Activated CD8-positive, alpha-beta memory T cell treated with anti-CD3 and anti-CD28 coated beads, Interleukin-2, amount 50 U/mL, for 1 hour (primary cell): ENCODE measurements at regions not wholly inside any gene's neighbourhood (a gene's known extent, or its start where the extent isn't known, plus 50 kb on each side); places are given as distances from the start of the nearest gene placed in this dataset.

ENCODE experiments used
- DNase-seq: peaks from one replicate; pipeline ENCODE4 v3.0.0-alpha.2; 2020; ENCODE audit errors: extremely low read depth

DNA sequence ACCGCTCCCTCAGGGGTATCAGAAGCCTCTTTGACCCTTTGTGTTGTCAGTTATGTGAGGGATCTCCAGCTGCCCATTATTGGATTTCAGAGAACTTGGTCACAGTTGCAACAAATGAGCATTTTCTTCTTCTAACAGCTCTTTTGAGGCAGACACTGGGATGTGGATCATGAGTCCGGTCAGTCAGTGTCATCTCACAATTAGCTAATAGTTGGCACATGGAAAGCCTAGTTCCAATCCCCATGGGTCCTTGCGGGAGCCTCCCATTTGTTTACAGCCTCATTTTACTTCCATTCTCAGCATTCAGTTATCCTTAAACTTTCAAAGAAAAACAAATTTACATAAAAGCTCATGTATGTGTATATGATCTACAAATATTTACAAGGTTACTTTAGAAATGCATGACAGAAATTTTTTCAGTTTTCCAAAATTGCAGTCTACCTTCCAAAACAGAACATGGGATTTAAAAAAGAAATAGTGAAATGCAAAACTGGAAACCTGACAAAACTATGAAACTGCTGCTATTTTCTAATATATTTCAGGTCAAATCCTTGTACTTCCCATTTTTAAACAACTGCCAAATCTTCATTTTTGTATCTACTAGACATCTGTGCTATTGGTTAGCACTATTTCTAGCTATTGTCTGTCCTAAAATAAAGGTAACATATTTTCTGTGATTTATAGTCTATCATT, 547.1 kb upstream of the ZEB2 start:
- DNase-seq = no peak

DNA sequence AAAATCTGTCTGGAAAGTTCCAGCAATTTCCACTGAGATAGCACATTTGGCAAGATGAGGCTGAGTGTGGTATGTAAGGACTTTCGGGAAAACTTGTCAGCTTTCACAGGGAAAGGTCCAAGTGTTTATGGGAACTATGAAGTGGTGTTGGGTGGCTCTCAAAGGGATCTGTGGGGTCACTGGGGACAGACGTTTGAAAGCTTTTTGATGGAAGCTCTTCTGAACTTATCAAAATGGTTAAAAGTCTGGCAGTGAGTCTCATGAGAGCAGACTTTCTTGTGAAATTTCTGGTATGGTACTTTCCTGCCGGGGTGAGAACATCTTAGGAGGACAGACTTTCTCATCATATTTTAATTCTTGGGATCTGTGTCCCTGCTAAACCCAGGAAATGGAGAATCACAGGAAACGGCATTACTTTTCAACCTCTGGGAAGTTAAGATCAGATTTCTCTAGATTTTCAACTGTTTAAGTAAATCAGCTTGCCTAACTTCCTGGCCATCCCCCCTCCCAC, 546.3 kb upstream of the ZEB2 start:
- DNase-seq = no peak

GRCh38 chr2:145065342-145065741, 545.4 kb upstream of the ZEB2 start:
- DNase-seq = no peak

- no peak for DNase-seq
Observed at GRCh38 chr2:145064511-145064910, 544.6 kb upstream of the ZEB2 start.

DNA sequence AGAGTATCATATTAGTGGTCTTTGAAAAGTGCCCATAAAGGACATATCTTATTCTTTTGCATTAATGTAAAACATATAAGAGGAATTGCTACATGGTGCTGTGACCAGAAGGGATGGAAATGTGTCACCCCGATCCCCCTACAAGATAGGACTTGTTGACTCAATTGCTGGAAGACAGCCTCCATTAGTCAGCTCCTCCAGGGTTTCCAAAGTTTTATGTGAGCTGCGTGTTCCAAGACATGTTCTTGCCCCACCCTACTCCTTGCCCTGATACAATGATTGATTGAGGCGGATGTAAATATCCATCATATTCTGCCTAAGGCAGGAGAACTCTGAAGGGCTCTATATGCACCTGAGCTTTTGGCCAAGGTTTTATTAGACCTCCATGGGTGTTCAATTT, 541.0 kb upstream of the ZEB2 start:
- DNase-seq = no peak

GRCh38 chr2:145059914-145060313, 540.0 kb upstream of the ZEB2 start:
- no peak for DNase-seq

DNA sequence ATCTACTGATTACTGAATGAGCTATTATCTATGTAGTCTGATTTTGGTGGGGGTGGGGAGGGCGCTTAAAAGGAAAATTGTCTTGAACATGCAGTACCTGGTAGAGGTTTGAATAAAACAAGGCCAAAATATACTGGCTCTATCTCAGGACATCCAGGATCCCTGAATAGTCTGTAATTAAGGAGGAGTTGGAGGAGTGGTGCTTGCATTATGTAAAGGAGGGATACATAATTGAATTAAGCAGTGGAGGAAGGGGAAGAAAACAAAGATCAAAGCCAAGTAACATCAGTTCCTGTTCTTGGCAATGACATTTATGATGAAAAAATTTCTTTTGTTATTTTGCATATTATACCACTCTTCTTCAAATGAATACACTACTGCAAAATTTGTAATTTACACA, 539.4 kb upstream of the ZEB2 start:
- DNase-seq = no peak

- no peak for DNase-seq
Observed at GRCh38 chr2:145058457-145058856, 538.5 kb upstream of the ZEB2 start.

DNA sequence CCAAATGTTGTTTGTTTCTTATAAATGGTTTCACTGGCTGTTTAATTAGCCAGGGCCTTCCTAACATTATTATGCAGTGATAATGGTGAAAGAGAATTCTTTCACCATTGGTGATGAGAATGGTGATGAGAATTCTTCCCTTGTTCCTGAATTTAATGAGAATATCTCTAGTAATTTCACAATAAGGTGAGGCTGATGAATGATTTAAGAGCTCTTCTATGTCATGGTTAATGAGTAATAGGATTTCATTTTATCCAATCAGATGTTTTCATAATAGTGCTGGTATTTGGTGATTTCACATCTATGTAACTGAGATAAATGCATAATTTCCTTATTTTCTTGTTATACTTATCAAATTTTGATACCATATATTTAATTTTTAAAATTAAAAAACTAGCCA, 535.7 kb upstream of the ZEB2 start:
- DNase-seq = no peak

- no peak for DNase-seq
Observed at GRCh38 chr2:145050134-145050533, 530.2 kb upstream of the ZEB2 start.

DNA sequence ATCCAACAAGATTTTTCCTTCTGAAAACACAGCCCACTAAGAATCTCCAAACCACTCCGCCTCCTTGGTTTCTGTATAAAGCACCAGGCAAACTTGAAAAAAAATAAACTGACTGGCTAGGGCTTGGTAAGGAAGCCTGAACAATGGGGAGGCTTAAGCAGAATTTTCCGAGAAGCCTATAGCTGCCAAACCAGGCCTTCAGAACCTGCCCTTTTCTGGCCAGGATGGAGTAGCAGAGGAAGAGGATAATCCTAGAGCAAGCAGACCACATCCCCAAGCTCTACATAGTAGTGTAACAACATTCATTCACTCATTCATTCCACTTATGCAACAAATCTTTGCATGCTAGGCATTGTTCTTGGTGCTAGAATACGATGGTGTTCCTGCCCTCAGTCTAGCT, 529.6 kb upstream of the ZEB2 start:
- no peak for DNase-seq

GRCh38 chr2:145047554-145047953, 527.6 kb upstream of the ZEB2 start:
- DNase-seq = no peak

DNA sequence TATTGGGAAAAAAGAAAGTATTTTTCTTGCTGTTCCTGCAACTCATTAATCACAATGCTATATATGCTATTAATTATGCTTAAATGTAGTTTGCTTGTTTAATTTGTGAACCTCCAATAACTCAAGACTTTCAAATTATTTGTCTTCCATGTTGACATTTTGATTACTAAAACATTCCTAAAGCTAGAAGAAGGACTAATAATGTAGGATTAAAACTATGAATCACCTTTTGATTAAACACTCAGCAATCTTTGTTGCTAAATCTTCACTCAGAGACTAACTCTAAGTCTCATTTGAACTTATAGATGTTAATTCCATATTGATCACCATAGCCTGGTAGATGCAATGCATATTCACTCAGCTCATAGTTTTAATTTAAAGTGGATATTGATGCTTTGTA, 524.6 kb upstream of the ZEB2 start:
- no peak for DNase-seq

DNA sequence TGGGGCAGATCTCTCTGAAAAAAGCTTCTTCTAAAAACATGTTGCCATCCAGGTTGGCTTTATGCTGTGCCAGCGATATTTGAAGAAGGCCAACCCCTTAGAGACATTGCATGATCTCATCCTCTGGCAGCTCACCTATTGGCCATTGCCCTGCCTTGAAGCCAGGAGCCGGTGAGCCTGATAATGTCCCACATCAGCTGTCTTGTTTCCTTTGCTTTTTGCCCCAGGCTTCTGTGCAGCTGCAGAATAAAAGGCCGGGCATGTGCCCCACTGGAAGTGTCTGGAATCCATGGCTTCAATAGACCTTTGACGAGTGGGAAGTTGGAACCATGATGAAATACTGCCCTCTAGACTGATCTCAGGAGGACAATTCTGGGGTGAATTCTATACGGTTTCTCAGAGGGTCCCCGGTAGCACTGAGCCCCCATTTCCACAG, 523.5 kb upstream of the ZEB2 start:
- DNase-seq = no peak

DNA sequence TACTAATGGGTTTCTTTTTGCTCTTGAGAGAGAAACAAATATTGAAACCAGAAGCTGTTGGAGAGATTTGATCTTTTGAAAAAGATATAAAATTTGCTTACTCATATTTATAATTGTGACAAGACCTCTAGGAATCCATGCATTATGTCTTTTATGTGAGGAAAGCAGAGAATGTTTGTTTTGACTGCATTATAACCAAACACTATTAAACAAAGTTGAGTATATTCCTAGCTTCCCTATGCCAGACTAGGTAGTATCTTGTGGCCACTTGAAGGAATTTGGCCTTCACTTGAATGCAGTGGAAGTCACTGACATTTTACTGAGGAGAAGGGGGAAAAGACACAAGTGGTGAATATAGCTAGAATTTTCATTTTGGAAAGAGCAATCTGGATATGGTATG, 521.8 kb upstream of the ZEB2 start:
- DNase-seq = no peak

DNA sequence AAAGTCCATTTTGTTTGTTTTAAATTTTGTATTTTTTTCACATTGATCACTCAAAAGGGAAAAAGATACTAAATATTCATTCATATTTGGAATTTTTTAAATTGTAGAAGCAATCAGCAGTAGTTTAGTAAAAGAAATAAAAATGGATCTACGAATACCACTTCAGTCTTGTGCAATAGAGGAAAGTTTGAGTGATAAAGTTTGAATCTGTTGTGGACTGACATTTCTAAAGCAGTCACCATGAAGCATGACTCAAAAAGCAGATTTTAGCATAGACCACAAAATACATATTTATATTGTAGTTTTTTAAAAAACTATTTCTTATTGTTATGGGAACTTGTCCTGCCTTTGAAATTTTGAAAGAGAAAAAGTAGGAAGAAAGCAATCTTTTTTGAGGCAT, 520.5 kb upstream of the ZEB2 start:
- DNase-seq = no peak

GRCh38 chr2:145038041-145038525, 518.2 kb upstream of the ZEB2 start:
- no peak for DNase-seq

- DNase-seq = no peak
Observed at GRCh38 chr2:145036421-145037011, 516.6 kb upstream of the ZEB2 start.

- DNase-seq = no peak
Observed at GRCh38 chr2:145034511-145034910, 514.6 kb upstream of the ZEB2 start.

DNA sequence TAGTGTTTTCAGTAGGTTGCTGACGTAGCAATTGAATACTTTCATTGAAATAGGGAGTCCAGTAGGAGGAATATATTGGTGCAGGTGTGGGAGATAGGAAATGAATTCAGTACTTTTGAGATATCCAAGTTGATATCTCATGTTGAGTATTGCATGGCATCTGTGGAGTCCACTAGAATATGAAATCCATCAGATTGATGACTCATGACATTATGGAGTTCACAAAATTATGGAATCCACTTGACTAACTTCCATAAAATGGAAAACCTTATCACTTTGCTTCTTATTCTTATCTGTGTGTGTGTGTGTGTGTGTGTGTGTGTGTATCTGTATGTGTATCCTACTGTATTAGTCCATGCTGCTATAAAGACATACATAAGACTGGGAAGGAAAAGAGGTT, 513.5 kb upstream of the ZEB2 start:
- DNase-seq = no peak

DNA sequence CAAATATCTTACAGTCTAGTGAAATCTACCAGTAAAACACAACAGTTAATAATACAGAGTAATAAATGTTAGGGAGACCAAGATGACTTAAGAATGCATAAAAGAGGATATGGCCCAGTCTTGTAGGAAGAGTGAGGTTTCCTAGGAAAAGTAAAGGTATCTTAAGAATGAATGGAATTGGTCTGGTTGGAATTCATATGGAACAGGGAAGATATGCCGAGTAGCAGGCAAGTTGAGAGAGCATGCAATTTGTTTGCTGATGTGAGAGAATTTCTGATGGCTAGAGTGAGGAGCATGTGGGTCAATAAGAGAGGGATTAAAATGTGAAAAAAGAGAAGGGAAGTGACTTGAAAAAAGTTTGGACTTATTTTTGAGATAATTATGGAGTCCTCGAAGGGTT, 512.9 kb upstream of the ZEB2 start:
- DNase-seq = no peak

DNA sequence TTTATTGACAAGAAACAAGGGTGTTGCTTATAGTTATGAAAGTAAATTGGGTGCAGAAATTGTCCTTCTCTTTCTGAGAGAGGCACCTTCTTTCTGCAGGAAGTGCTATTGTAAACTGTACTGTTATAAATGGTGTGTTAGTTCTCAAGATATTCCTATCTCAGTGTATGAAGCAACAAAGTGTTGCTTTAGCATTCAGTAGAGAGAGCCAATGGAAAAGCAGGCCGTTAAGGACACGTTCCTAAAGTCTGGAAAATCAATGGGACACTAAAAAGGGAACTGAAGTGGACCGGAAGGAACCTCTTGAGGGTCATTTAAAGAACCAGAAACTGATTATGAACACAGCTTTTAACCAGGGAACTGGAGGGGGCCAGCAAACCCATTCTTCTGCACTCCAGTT, 510.0 kb upstream of the ZEB2 start:
- no peak for DNase-seq

- no peak for DNase-seq
Observed at GRCh38 chr2:145029081-145029480, 509.2 kb upstream of the ZEB2 start.
